HG02763 (cell line): ENCODE measurements at regions not wholly inside any gene's neighbourhood (a gene's known extent, or its start where the extent isn't known, plus 50 kb on each side); places are given as distances from the start of the nearest gene placed in this dataset.
"Not testable (repeated sequence)": the region's sequence is repeated elsewhere in the genome, so short reads cannot be mapped to it uniquely, and the experiment has no call there.

Experiments
- ATAC-seq: cut with Tn5 transposase; IDR thresholded peaks from one replicate; pipeline ENCODE4 v1.9.1; 2021; ENCODE audit warnings: mild to moderate bottlenecking, moderate library complexity; ENCODE audit not compliant: unreplicated experiment

GRCh38 chrX:5314148-5314547 lies 914.5 kb downstream of the NLGN4X start:
- ATAC-seq: no peak

- no peak for ATAC-seq
Observed at GRCh38 chrX:5307416-5307815, 921.3 kb downstream of the NLGN4X start.

GRCh38 chrX:5306654-5307121 lies 922.0 kb downstream of the NLGN4X start:
- ATAC-seq: no peak

- no peak for ATAC-seq
Observed at GRCh38 chrX:5305452-5305851, 923.2 kb downstream of the NLGN4X start.

- no peak for ATAC-seq
Observed at GRCh38 chrX:5295004-5295403, 933.7 kb downstream of the NLGN4X start.

GRCh38 chrX:5290635-5291034 lies 938.0 kb downstream of the NLGN4X start:
- ATAC-seq: no peak

DNA sequence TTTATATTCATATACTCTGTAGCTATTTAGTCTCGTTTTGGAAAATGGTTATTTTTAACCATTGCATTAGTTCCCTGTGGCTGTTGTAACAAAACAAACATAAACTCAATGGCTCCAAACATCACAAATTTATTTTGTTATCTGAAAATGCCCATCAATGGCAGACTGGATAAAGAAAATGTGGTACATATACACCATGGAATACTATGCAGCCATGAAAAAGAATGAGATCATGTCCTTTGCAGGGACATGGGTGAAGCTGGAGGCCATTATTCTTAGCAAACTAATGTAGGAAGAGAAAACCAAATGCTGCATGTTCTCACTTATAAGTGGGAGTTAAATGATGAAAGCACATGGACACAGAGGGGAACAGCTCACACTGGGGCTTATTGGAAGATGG lies 938.7 kb downstream of the NLGN4X start:
- ATAC-seq: not testable (repeated sequence)

- no peak for ATAC-seq
Observed at GRCh38 chrX:5278908-5279307, 949.8 kb downstream of the NLGN4X start.

DNA sequence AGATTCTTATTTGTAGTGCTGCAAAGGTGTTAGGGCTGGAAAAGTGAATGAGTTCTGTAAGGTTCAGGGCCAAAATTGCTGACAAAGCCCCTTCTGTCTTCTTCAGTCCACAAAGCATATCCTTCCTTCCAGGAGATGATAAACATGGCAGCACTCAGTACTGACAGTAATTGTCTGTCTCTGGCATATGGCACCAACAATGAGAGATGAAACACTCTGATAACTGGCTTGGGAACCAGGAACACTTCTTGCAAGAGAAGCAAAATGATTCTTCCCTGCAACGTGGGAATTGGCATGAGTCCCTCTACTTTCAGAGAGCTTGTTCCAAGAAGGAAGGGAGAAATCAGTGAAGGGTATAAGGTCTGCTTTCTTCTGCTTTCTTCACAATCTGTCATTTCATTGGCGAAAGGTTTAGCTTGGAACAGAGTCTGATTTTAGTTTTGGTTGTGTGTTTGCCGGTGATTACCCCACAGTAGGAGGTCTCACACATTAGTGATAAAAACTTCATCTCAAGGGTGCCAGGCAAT lies 963.3 kb downstream of the NLGN4X start:
- no peak for ATAC-seq

GRCh38 chrX:5250106-5250505 lies 978.6 kb downstream of the NLGN4X start:
- no peak for ATAC-seq

DNA sequence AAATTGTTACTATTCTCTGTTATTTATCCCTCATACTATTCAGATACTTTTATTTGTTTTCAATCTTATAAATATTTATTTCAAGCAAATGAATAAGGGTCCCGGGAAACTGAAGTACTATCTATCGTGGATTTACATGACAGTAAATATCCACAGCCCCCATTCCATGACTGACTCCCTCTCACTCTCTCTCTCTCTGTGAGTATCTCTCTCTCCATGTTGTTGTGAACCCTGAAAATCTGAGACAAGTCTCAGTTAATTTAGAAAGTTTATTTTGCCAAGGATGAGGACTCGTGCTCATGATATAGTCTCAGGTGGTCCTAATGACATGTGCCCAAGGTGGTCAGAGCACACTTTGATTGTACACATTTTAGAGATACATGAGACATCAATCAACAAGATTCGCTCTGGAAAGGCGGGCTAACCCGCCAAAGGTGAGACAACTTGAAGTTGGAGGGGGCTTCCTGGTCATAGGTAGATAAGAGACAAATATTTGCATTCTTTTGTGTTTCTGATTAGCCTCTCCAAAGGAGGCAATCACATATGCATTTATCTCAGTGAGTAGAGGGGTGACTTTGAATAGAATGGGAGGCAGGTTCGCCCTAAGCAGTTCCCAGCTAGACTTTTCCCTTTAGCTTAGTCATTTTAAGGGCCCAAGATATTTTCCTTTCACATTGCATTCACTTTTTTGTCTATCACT lies 986.4 kb downstream of the NLGN4X start:
- no peak for ATAC-seq

DNA sequence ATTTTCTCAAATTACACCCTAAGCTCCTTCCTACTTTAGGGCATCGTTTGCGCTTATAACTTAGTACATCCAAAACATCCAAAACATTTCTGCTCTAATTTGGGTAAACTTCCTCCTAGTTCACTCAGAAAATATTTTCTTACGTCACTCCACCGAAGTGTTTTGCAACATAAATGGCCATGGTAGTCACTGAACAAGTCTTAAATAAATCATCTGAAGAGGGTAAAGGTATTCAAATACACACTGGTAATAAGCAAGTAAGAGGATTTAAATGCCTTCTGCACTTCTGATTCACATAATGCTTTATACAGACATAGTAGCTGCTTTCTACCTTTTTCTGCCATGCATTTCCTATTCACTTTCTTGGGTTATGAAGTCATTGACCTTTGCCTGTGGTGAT lies 991.9 kb downstream of the NLGN4X start:
- ATAC-seq: no peak

DNA sequence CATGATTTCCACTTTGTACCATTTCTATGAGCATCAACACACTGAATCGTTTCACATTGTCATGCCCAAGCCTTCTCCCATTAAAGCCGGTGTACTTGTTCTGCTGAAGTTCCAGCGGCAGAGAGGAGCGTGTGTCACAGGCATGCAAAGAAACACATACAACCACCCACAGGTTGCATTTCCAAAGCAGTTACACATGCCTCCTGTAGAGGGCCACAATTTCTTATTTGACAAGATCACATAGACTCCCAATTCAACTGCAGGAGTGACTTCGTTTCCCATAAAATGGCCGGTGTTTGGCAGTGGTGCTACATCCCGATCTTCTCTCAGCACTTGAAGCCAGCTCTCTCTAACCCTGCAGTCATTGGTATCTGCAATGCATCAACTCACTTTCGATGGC lies 992.6 kb downstream of the NLGN4X start:
- ATAC-seq: no peak

- ATAC-seq: no peak
Observed at GRCh38 chrX:5233830-5234229, 994.8 kb downstream of the NLGN4X start.

GRCh38 chrX:5220421-5220820 lies 1008.2 kb downstream of the NLGN4X start:
- no peak for ATAC-seq

GRCh38 chrX:5194806-5195205 lies 1033.9 kb downstream of the NLGN4X start:
- no peak for ATAC-seq

GRCh38 chrX:5180135-5180741 lies 1048.4 kb downstream of the NLGN4X start:
- no peak for ATAC-seq

DNA sequence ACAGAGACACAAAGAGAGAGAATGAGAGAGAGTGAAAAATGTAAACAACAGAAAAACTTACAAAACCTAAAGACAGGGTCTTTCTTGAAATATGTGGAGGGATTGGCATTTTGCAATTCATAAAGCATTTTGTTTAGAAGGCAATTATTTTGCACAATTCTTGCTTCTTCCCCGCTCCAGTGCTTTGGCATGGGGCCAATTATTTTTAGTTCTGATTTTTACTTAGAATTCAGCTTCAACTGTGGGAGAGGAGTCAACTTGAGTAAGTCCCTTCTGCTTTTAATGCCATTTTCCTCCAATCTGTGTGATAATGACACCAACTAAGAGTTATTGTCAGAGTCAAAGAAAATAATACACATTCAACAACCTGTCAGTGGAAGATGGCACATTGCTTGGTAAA lies 1051.9 kb downstream of the NLGN4X start:
- ATAC-seq: no peak

DNA sequence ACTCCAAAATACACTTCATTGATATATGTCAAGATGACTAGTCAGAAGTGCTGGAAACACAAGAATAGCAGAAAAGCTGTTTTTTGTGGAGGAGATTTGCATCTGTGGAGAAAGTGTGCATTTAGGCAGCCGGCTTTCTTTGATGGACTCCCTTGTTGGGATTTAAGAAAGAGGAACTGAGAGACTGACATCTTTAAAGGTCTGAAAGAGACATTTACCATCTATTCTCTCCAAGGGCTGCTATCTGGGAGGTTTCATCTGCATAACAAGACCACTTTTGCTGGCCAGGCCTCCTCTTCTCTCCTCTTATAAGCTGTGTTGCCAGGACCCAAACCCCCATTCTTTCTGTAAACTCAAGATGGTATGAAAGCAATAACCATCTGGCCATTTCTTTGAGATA lies 1065.0 kb downstream of the NLGN4X start:
- no peak for ATAC-seq

- no peak for ATAC-seq
Observed at GRCh38 chrX:5155301-5155700, 1073.4 kb downstream of the NLGN4X start.

DNA sequence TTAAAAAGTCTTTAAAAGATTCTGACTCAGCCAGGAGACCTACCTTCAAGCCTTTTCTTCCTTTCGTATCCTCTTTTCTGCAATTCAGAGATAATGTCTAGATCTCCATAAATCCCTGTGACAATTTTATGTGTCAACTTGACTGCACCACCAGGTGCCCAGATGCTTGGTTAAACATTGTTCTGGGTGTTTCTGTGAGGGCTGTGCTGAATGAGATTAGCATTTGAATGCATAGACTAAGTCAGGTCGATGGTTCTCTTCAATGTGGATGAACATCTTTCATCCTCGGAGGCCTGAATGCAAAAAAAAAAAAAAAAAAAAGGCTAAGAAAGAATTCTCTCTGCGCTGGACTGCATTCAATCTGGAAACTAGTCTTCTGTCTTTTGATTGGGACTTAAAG lies 1082.7 kb downstream of the NLGN4X start:
- ATAC-seq: no peak

GRCh38 chrX:5142644-5143043 lies 1086.0 kb downstream of the NLGN4X start:
- no peak for ATAC-seq
